ENCODE measurements at regions not wholly inside any gene's neighbourhood (a gene's known extent, or its start where the extent isn't known, plus 50 kb on each side); places are given as distances from the start of the nearest gene placed in this dataset.
"Not testable (repeated sequence)": the region's sequence is repeated elsewhere in the genome, so short reads cannot be mapped to it uniquely, and the experiment has no call there.

DNA sequence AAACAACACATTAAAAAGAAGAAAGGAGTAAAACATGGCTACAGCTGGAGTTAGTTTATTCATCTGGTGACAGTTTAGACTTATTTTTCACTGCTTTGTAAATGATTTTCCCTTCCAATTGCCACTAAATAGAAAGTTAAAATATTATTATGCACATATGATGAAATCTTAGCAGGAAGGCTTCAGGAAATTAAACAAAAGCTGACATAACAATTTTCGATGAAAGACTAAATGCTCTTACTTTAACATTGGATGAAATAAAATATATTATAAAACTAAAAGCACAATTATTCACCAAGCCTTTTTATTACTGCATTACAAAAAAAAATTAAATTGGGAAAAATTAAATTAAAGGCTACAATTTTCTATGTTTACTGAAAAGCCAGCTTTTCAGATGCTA, 158.0 kb downstream of the MMUT start (continued):
- no peak for TF ChIP-seq ZBTB40 (IDR thresholded peaks at IDR 0.05; ENCODE audit: borderline replicate concordance)
- TF ChIP-seq BHLHE40 (IDR thresholded peaks at IDR 0.05; ENCODE audit: borderline replicate concordance in 1 of 2, low read depth in 2 of 2, low read length in 1 of 2): no peak
- no peak for TF ChIP-seq CREB1 (IDR thresholded peaks at IDR 0.05; ENCODE audit: low read depth)
- TF ChIP-seq EGR1 (IDR thresholded peaks at IDR 0.05; ENCODE audit: borderline replicate concordance in 1 of 2, low read depth in 2 of 2, low read length in 2 of 2): no peak
- TF ChIP-seq SREBF1 (IDR thresholded peaks at IDR 0.05; ENCODE audit: low read length): no peak
- TF ChIP-seq SPI1 (IDR thresholded peaks at IDR 0.05; ENCODE audit: borderline replicate concordance, insufficient read depth, low read depth, low read length): no peak
- TF ChIP-seq MYC (IDR thresholded peaks at IDR 0.05; ENCODE audit: insufficient read depth, insufficient read length, insufficient replicate concordance, low read length, severe bottlenecking): no peak
- no peak for TF ChIP-seq KLF5 (IDR thresholded peaks at IDR 0.05; ENCODE audit: partially characterized antibody)
- TF ChIP-seq, protein P1, sequence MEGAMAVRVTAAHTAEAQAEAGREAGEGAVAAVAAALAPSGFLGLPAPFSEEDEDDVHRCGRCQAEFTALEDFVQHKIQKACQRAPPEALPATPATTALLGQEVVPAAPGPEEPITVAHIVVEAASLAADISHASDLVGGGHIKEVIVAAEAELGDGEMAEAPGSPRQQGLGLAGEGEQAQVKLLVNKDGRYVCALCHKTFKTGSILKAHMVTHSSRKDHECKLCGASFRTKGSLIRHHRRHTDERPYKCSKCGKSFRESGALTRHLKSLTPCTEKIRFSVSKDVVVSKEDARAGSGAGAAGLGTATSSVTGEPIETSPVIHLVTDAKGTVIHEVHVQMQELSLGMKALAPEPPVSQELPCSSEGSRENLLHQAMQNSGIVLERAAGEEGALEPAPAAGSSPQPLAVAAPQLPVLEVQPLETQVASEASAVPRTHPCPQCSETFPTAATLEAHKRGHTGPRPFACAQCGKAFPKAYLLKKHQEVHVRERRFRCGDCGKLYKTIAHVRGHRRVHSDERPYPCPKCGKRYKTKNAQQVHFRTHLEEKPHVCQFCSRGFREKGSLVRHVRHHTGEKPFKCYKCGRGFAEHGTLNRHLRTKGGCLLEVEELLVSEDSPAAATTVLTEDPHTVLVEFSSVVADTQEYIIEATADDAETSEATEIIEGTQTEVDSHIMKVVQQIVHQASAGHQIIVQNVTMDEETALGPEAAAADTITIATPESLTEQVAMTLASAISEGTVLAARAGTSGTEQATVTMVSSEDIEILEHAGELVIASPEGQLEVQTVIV (IDR thresholded peaks at IDR 0.05; ENCODE audit: borderline replicate concordance, partially characterized antibody): no peak
- TF ChIP-seq, protein P2, sequence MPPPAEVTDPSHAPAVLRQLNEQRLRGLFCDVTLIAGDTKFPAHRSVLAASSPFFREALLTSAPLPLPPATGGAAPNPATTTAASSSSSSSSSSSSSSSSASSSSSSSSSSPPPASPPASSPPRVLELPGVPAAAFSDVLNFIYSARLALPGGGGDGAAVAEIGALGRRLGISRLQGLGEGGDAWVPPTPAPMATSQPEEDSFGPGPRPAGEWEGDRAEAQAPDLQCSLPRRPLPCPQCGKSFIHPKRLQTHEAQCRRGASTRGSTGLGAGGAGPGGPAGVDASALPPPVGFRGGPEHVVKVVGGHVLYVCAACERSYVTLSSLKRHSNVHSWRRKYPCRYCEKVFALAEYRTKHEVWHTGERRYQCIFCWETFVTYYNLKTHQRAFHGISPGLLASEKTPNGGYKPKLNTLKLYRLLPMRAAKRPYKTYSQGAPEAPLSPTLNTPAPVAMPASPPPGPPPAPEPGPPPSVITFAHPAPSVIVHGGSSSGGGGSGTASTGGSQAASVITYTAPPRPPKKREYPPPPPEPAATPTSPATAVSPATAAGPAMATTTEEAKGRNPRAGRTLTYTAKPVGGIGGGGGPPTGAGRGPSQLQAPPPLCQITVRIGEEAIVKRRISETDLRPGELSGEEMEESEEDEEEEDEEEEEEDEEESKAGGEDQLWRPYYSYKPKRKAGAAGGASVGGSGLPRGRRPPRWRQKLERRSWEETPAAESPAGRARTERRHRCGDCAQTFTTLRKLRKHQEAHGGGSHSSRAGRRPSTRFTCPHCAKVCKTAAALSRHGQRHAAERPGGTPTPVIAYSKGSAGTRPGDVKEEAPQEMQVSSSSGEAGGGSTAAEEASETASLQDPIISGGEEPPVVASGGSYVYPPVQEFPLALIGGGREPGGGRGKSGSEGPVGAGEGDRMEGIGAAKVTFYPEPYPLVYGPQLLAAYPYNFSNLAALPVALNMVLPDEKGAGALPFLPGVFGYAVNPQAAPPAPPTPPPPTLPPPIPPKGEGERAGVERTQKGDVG (CRISPR knock-in tag; IDR thresholded peaks at IDR 0.05): no peak

GRCh38 chr6:49304393-49304792, 158.7 kb downstream of the MMUT start:
- POLR2A ChIA-PET; H3K9me3 ChIP-seq (replicated peaks; ENCODE audit: control insufficient read depth, insufficient read depth, low read length); H3K79me2 ChIP-seq (ENCODE audit: control insufficient read depth, insufficient read depth, low read length); H3K27ac ChIP-seq (ENCODE audit: control insufficient read depth, insufficient read depth); CTCF ChIA-PET; H3K9ac ChIP-seq (ENCODE audit: control insufficient read depth, insufficient read depth, low read length); H3K36me3 ChIP-seq (ENCODE audit: control insufficient read depth in 2 of 2, insufficient read depth in 2 of 2, low read length in 1 of 2); SMC1A ChIA-PET (ENCODE audit: uncharacterized antibody, unreplicated experiment); ATAC-seq; in situ Hi-C loops (cut with MboI); H3K4me3 ChIP-seq; BruUV-seq (replicated peaks); FAIRE-seq; H2AFZ ChIP-seq (ENCODE audit: control insufficient read depth, low read depth, low read length); H4K20me1 ChIP-seq (ENCODE audit: control insufficient read depth, insufficient read depth); H3K4me1 ChIP-seq (ENCODE audit: control insufficient read depth, insufficient read depth, low read length); intact Hi-C loops (cut with micrococcal nuclease; ENCODE audit: unreplicated experiment); H3K27me3 ChIP-seq (replicated peaks in 1 of 2; ENCODE audit: control insufficient read depth in 2 of 2, insufficient read depth in 2 of 2, low read length in 1 of 2); H3K4me2 ChIP-seq (ENCODE audit: control insufficient read depth, insufficient read depth); RAD21 ChIA-PET (ENCODE audit: unreplicated experiment); DNase-seq (ENCODE audit: low read depth, low spot score): not testable (repeated sequence)
- WGBS (ENCODE audit: insufficient coverage, insufficient replicate concordance, low lambda C conversion rate, missing lambda C conversion rate): 0% methylated on average over 1 of the region's 1 CpG

All from GM12878 (cell line).